ENCODE measurements at regions not wholly inside any gene's neighbourhood (a gene's known extent, or its start where the extent isn't known, plus 50 kb on each side); places are given as distances from the start of the nearest gene placed in this dataset.

GRCh38 chr7:1310936-1311335 lies 78.3 kb downstream of the UNCX start:
- no peak overlapping the region for H3K27ac Mint-ChIP-seq
- no peak for TF ChIP-seq CTCF (IDR thresholded peaks at IDR 0.05)
- H3K27me3 Mint-ChIP-seq (ENCODE audit: low read depth in 3 of 3) = peaks cover 2 to 5% (median 4%) of the 10 kb centered on the region in 3 donors
- no peaks in the 10 kb centered on the region for H4K20me1 ChIP-seq (ENCODE audit: insufficient read depth, low read length)
- no peak overlapping the region for H3K27ac ChIP-seq (ENCODE audit: low read depth in 1 of 2, low read length in 2 of 2)
- H3K4me3 Mint-ChIP-seq = no peak overlapping the region
- H3K27me3 ChIP-seq (ENCODE audit: control insufficient read depth in 2 of 2, insufficient read depth in 2 of 2, low read length in 2 of 2) = no peaks in the 10 kb centered on the region
- WGBS (ENCODE audit: insufficient coverage) = 90% methylated on average over 18 of the region's 23 CpGs
- no peaks in the 10 kb centered on the region for H3K9me3 ChIP-seq (replicated peaks in 1 of 2; ENCODE audit: control insufficient read depth in 1 of 2, insufficient read depth in 1 of 2, low read length in 2 of 2)
- H3K79me2 ChIP-seq (ENCODE audit: insufficient read depth, low read length) = no peaks in the 10 kb centered on the region
- H3K4me1 Mint-ChIP-seq = no peaks in the 10 kb centered on the region
- H3K4me2 ChIP-seq (replicated peaks; ENCODE audit: extremely low read depth, low read length, poor library complexity, severe bottlenecking) = no peak overlapping the region
- peaks cover 0 to 2% (median 0%) of the 10 kb centered on the region in 7 donors for H3K9me3 Mint-ChIP-seq
- intact Hi-C loops (cut with micrococcal nuclease) = no loop called here
- H3K9ac ChIP-seq (ENCODE audit: insufficient read depth, low read length, poor library complexity, severe bottlenecking) = no peak overlapping the region
- no peak overlapping the region for H2AFZ ChIP-seq (ENCODE audit: insufficient read depth, low read depth, low read length, poor library complexity, severe bottlenecking)
- DNase-seq = no peak
- no peaks in the 10 kb centered on the region for H3K36me3 ChIP-seq (replicated peaks in 1 of 2; ENCODE audit: control insufficient read depth in 1 of 2, insufficient read depth in 2 of 2, low read length in 2 of 2)
- no peaks in the 10 kb centered on the region for H3K4me1 ChIP-seq (ENCODE audit: control insufficient read depth in 1 of 2, insufficient read depth in 2 of 2, low read length in 2 of 2)
- no peak overlapping the region for H3K4me3 ChIP-seq (replicated peaks in 1 of 3; ENCODE audit: low read depth in 2 of 3, low read length in 3 of 3)
- H3K36me3 Mint-ChIP-seq = no peaks in the 10 kb centered on the region

- Mint-ChIP-seq H3K36me3 (no peaks in the 10 kb centered on the region), H3K27ac (no peak overlapping the region), H3K4me1 (no peaks in the 10 kb centered on the region), H3K27me3 (ENCODE audit: low read depth in 3 of 3) (peaks cover 2 to 10% (median 3%) of the 10 kb centered on the region in 3 donors), H3K4me3 (no peak overlapping the region), H3K9me3 (peaks cover 0 to 2% (median 0%) of the 10 kb centered on the region in 7 donors)
- intact Hi-C loops (cut with micrococcal nuclease) = no loop called here
- no peak overlapping the region for H3K9ac ChIP-seq (ENCODE audit: insufficient read depth, low read length, poor library complexity, severe bottlenecking)
- no peak for TF ChIP-seq CTCF (IDR thresholded peaks at IDR 0.05)
- H3K27me3 ChIP-seq (ENCODE audit: control insufficient read depth in 2 of 2, insufficient read depth in 2 of 2, low read length in 2 of 2) = no peaks in the 10 kb centered on the region
- 94% methylated on average over 26 of the region's 32 CpGs for WGBS (ENCODE audit: insufficient coverage)
- no peak overlapping the region for H3K4me3 ChIP-seq (replicated peaks in 1 of 3; ENCODE audit: low read depth in 2 of 3, low read length in 3 of 3)
- no peaks in the 10 kb centered on the region for H3K36me3 ChIP-seq (replicated peaks in 1 of 2; ENCODE audit: control insufficient read depth in 1 of 2, insufficient read depth in 2 of 2, low read length in 2 of 2)
- H3K4me2 ChIP-seq (replicated peaks; ENCODE audit: extremely low read depth, low read length, poor library complexity, severe bottlenecking) = no peak overlapping the region
- no peaks in the 10 kb centered on the region for H3K79me2 ChIP-seq (ENCODE audit: insufficient read depth, low read length)
- no peaks in the 10 kb centered on the region for H4K20me1 ChIP-seq (ENCODE audit: insufficient read depth, low read length)
- no peak overlapping the region for H3K27ac ChIP-seq (ENCODE audit: low read depth in 1 of 2, low read length in 2 of 2)
- DNase-seq = no peak
- H3K9me3 ChIP-seq (replicated peaks in 1 of 2; ENCODE audit: control insufficient read depth in 1 of 2, insufficient read depth in 1 of 2, low read length in 2 of 2) = no peaks in the 10 kb centered on the region
- no peak overlapping the region for H2AFZ ChIP-seq (ENCODE audit: insufficient read depth, low read depth, low read length, poor library complexity, severe bottlenecking)
- H3K4me1 ChIP-seq (ENCODE audit: control insufficient read depth in 1 of 2, insufficient read depth in 2 of 2, low read length in 2 of 2) = no peaks in the 10 kb centered on the region
These were observed 78.9 kb downstream of the UNCX start for GRCh38 chr7:1311406-1312135.

Data from CD14-positive monocyte (primary cell).